Mesenchymal stem cell (in vitro differentiated cells and primary cell): ENCODE measurements at regions not wholly inside any gene's neighbourhood (a gene's known extent, or its start where the extent isn't known, plus 50 kb on each side); places are given as distances from the start of the nearest gene placed in this dataset.

Source experiments
- DNase-seq: peaks from one replicate; pipeline ENCODE4 v3.0.0-alpha.2; 2013
- H2AFZ ChIP-seq: one replicate; pipeline ENCODE4 v1.6.1; 2013; ENCODE audit warnings: low read depth, mild to moderate bottlenecking, control low read depth, inconsistent platforms, low read length, moderate library complexity
- H2AK5ac ChIP-seq: 2 replicates; pipeline ENCODE4 v1.6.1; 2013; ENCODE audit warnings: low read length, moderate library complexity, mild to moderate bottlenecking, inconsistent platforms; ENCODE audit not compliant: severe bottlenecking
- H2BK120ac ChIP-seq: one replicate; pipeline ENCODE4 v1.6.1; 2013; ENCODE audit warnings: low read depth, mild to moderate bottlenecking, inconsistent platforms, low read length, moderate library complexity
- H2BK12ac ChIP-seq, 2 experiments: one replicate each; pipeline ENCODE4 v1.6.1; 2013; ENCODE audit warnings: inconsistent platforms in 2 of 2, low read length in 2 of 2, mild to moderate bottlenecking in 2 of 2, moderate library complexity in 2 of 2, control low read depth in 1 of 2
- H2BK15ac ChIP-seq: one replicate; pipeline ENCODE4 v1.6.1; 2013; ENCODE audit warnings: mild to moderate bottlenecking, low read depth, inconsistent platforms; ENCODE audit not compliant: poor library complexity, severe bottlenecking
- H2BK5ac ChIP-seq: 2 replicates; pipeline ENCODE4 v1.6.1; 2013; ENCODE audit warnings: low read depth, mild to moderate bottlenecking, low read length, control low read depth, inconsistent platforms; ENCODE audit not compliant: poor library complexity, severe bottlenecking
- H3K14ac ChIP-seq, 2 experiments: one replicate each; pipeline ENCODE4 v1.6.1; 2013; ENCODE audit warnings: inconsistent platforms in 2 of 2, low read length in 2 of 2, control low read depth in 1 of 2, mild to moderate bottlenecking in 1 of 2, moderate library complexity in 1 of 2
- H3K18ac ChIP-seq, 2 experiments: one replicate each; pipeline ENCODE4 v1.6.1; 2013; ENCODE audit warnings: inconsistent platforms in 2 of 2, low read length in 2 of 2, control low read depth in 1 of 2, low read depth in 1 of 2, mild to moderate bottlenecking in 1 of 2
- H3K23ac ChIP-seq, 2 experiments: one replicate each; pipeline ENCODE4 v1.6.1; 2013; ENCODE audit warnings: inconsistent platforms in 2 of 2, low read length in 2 of 2, mild to moderate bottlenecking in 2 of 2, moderate library complexity in 2 of 2, control low read depth in 1 of 2
- H3K27ac ChIP-seq: 2 replicates; pipeline ENCODE4 v1.5.1; 2013; ENCODE audit warnings: mild to moderate bottlenecking, moderate library complexity, low read length, control low read depth, inconsistent platforms; ENCODE audit not compliant: poor library complexity, severe bottlenecking
- H3K27me3 ChIP-seq, 2 experiments: 2 replicates each; pipeline versions ENCODE4 v1.6.1 to v1.7.0; 2013; ENCODE audit warnings: low read length in 2 of 2, mild to moderate bottlenecking in 2 of 2, moderate library complexity in 2 of 2, control low read depth in 1 of 2, inconsistent platforms in 1 of 2; ENCODE audit not compliant: control insufficient read depth in 1 of 2, insufficient read depth in 1 of 2
- H3K36me3 ChIP-seq, 2 experiments: 2 replicates each; pipeline versions ENCODE4 v1.6.1 to v1.7.0; 2013; ENCODE audit warnings: low read length in 2 of 2, control low read depth in 1 of 2, inconsistent platforms in 1 of 2, low read depth in 1 of 2, mild to moderate bottlenecking in 1 of 2; ENCODE audit not compliant: insufficient read depth in 2 of 2, control insufficient read depth in 1 of 2
- H3K4ac ChIP-seq, 2 experiments: one replicate each; pipeline ENCODE4 v1.6.1; 2013; ENCODE audit warnings: inconsistent platforms in 2 of 2, low read length in 2 of 2, mild to moderate bottlenecking in 2 of 2, moderate library complexity in 2 of 2, control low read depth in 1 of 2, low read depth in 1 of 2
- H3K4me1 ChIP-seq: 2 replicates; pipeline ENCODE4 v1.6.1; 2013; ENCODE audit warnings: low read depth, low read length, control low read depth; ENCODE audit not compliant: control insufficient read depth, insufficient read depth
- H3K4me2 ChIP-seq: 2 replicates; pipeline ENCODE4 v1.6.1; 2013; ENCODE audit warnings: low read length, mild to moderate bottlenecking, inconsistent platforms; ENCODE audit not compliant: poor library complexity, severe bottlenecking
- H3K4me3 ChIP-seq, 2 experiments: 2 replicates each; pipeline versions ENCODE4 v1.5.1 to v1.7.0; 2013; ENCODE audit warnings: low read length in 2 of 2, mild to moderate bottlenecking in 2 of 2, control low read depth in 1 of 2, low read depth in 1 of 2; ENCODE audit not compliant: insufficient read depth in 1 of 2
- H3K79me1 ChIP-seq: replicated peaks from 2 replicates; pipeline ENCODE4 v1.6.1; 2013; ENCODE audit warnings: mild to moderate bottlenecking, control low read depth, low read length, inconsistent platforms; ENCODE audit not compliant: poor library complexity, severe bottlenecking
- H3K9ac ChIP-seq: 2 replicates; pipeline ENCODE4 v1.7.0; 2013; ENCODE audit warnings: mild to moderate bottlenecking, low read length, moderate library complexity
- H3K9me3 ChIP-seq: 2 replicates; pipeline ENCODE4 v1.7.0; 2013; ENCODE audit warnings: mild to moderate bottlenecking, low read length; ENCODE audit not compliant: control insufficient read depth
- H4K8ac ChIP-seq: one replicate; pipeline ENCODE4 v1.6.1; 2013; ENCODE audit warnings: inconsistent platforms, mild to moderate bottlenecking, low read length, moderate library complexity
- H4K91ac ChIP-seq: one replicate; pipeline ENCODE4 v1.6.1; 2013; ENCODE audit warnings: mild to moderate bottlenecking, low read length, inconsistent platforms
- WGBS: methylation state at CpG from one replicate; pipeline ENCODE4 v1.1.7; 2013; ENCODE audit warnings: mixed read lengths; 5-methylcytosine and 5-hydroxymethylcytosine counted together

DNA sequence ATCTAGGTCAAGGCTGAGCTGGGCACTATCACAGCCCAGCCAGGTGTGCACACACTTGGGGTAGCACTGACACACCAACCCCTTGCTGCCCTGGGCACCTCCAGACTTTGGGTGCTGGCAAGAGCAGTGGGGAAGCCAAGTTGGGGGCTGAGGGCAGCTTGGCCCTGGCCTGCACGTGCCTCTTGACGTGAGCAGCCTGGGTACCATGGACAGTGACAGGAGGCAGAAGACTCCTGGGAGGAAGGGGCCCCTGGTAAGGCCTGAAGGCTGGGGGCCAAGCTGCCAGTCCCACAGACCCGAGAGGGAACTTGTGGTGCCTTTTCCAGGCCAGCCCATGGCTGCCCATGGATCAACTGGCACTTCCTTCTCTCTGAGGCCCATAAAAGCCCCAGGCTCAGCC is 124.1 kb upstream of the SFSWAP start:
- no peaks in the 10 kb centered on the region for H3K9me3 ChIP-seq
- no peak overlapping the region for H3K4me3 ChIP-seq
- H3K9ac ChIP-seq, result no peak overlapping the region
- no peak overlapping the region for H2BK120ac ChIP-seq
- H4K91ac ChIP-seq, result no peak overlapping the region
- no peaks in the 10 kb centered on the region for H3K36me3 ChIP-seq
- peaks cover 1% of the 10 kb centered on the region for H3K4me1 ChIP-seq
- no peak overlapping the region for H4K8ac ChIP-seq
- no peak overlapping the region for H2BK15ac ChIP-seq
- no peak overlapping the region for H2BK5ac ChIP-seq
- H3K27ac ChIP-seq, result no peak overlapping the region
- no peak overlapping the region for H3K18ac ChIP-seq
- no peak for DNase-seq
- H3K4me2 ChIP-seq, result no peak overlapping the region
- no peak overlapping the region for H3K14ac ChIP-seq
- no peak overlapping the region for H2BK12ac ChIP-seq
- H2AFZ ChIP-seq, result no peak overlapping the region
- H2AK5ac ChIP-seq, result no peak overlapping the region
- WGBS, result 22% methylated on average over 3 of the region's 3 CpGs
- H3K4ac ChIP-seq, result no peak overlapping the region
- H3K79me1 ChIP-seq, result no peaks in the 10 kb centered on the region
- peaks cover 0 to 25% of the 10 kb centered on the region in 2 experiments for H3K27me3 ChIP-seq
- no peak overlapping the region for H3K23ac ChIP-seq

DNA sequence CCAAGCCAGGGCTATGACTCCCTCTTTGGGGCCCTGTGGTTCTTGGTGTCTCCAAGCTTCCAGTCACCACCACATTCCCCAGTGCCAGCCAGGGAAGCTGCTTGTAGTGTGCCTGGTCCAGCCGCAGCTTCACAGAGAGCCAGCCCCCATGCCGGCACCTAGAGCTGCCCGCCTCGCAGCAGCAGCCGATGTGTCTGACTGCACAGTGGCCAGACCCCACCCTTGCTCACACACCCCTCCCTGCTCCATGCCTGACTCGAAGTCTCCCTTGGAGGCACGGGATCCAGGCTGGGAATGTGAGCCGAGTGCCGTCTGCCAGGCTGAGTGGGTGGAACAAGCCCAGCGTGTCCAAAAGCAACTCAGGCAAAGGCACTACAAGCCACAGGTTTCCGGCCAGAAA is 123.3 kb upstream of the SFSWAP start:
- Histone ChIP-seq H2BK120ac (no peak overlapping the region), H3K23ac (no peak overlapping the region), H3K9me3 (no peaks in the 10 kb centered on the region), H3K79me1 (no peaks in the 10 kb centered on the region), H3K4me1 (peaks cover 1% of the 10 kb centered on the region), H2BK15ac (no peak overlapping the region), H3K18ac (no peak overlapping the region), H2BK12ac (no peak overlapping the region), H3K36me3 (no peaks in the 10 kb centered on the region), H2AFZ (no peak overlapping the region), H3K4ac (no peak overlapping the region), H3K27me3 (peaks cover 0 to 25% of the 10 kb centered on the region in 2 experiments), H3K14ac (no peak overlapping the region), H2BK5ac (no peak overlapping the region), H3K4me2 (no peak overlapping the region), H3K9ac (no peak overlapping the region), H4K8ac (no peak overlapping the region), H2AK5ac (no peak overlapping the region), H3K4me3 (no peak overlapping the region), H4K91ac (no peak overlapping the region), H3K27ac (no peak overlapping the region)
- no peak for DNase-seq
- 87% methylated on average over 11 of the region's 11 CpGs for WGBS

DNA sequence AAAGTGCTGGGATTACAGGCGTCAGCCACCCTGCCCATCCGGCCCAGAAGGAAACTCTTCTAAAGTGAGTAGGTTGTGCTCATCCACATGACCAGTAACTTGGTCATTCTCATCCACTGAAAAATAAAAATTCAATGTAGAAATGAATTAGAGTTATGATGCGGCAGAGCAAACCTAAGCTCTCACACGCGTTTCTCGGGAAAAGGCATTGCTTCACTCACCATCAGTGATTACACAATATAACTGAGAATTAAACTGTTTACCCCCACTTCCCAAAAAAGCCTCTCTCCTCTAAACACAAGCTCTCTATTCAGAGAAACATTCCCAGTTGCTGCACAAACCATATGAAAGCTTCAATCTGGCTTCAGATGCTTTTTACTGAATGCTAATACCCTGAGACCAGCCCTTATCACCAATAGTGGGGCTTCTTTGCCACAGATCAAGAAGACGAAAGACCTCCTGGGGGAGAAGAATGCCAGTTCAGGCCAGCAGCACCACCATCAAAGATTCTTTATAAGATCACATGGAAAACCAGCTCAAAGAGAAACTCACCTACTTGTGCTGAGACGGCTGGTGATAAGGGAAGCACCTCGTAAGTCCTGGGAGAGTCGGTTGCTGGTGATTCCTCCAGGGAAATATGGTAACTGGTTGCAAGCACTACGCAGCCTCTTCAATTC is 121.5 kb upstream of the SFSWAP start:
- Histone ChIP-seq H3K4me2 (no peak overlapping the region), H3K9ac (no peak overlapping the region), H2BK12ac (no peak overlapping the region), H2BK15ac (no peak overlapping the region), H2AFZ (no peak overlapping the region), H2BK5ac (no peak overlapping the region), H2BK120ac (no peak overlapping the region), H3K9me3 (no peaks in the 10 kb centered on the region), H3K27me3 (peaks cover 0 to 10% of the 10 kb centered on the region in 2 experiments), H3K23ac (no peak overlapping the region), H3K14ac (no peak overlapping the region), H4K8ac (no peak overlapping the region), H4K91ac (no peak overlapping the region), H2AK5ac (no peak overlapping the region), H3K4ac (no peak overlapping the region), H3K4me1 (peaks cover 1% of the 10 kb centered on the region), H3K79me1 (no peaks in the 10 kb centered on the region), H3K18ac (no peak overlapping the region), H3K27ac (no peak overlapping the region), H3K4me3 (no peak overlapping the region), H3K36me3 (no peaks in the 10 kb centered on the region)
- WGBS, result 67% methylated on average over 9 of the region's 11 CpGs
- no peak for DNase-seq

DNA sequence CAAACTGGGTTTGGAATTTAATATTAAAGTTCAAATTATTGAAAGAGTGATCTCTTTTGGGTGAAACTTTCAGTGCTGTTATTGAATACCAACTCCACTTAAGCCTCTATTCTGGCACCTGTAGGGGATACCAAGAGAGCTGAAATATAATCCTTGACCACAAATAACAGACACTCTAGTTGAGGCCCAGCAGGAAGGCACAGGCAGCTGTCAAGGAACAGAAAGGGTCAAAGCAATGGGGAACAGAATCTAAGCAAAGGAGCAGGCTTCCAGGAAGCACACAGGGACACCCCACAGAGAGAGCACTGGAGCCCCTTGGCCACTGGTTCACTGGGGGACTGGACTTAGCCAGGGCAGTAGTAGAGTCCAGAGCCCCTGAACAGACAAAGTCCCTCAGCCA is 120.9 kb upstream of the SFSWAP start:
- Histone ChIP-seq H2BK120ac (no peak overlapping the region), H2AK5ac (no peak overlapping the region), H3K9me3 (no peaks in the 10 kb centered on the region), H3K18ac (no peak overlapping the region), H2BK12ac (no peak overlapping the region), H3K14ac (no peak overlapping the region), H3K4me1 (peaks cover 1% of the 10 kb centered on the region), H2AFZ (no peak overlapping the region), H2BK15ac (no peak overlapping the region), H4K8ac (no peak overlapping the region), H3K4ac (no peak overlapping the region), H3K36me3 (no peaks in the 10 kb centered on the region), H4K91ac (no peak overlapping the region), H3K4me2 (no peak overlapping the region), H3K4me3 (no peak overlapping the region), H3K79me1 (no peaks in the 10 kb centered on the region), H3K9ac (no peak overlapping the region), H3K23ac (no peak overlapping the region), H2BK5ac (no peak overlapping the region), H3K27me3 (peaks cover 0 to 9% of the 10 kb centered on the region in 2 experiments), H3K27ac (no peak overlapping the region)
- DNase-seq, result no peak
